GM23248 (cell line): ENCODE measurements at regions not wholly inside any gene's neighbourhood (a gene's known extent, or its start where the extent isn't known, plus 50 kb on each side); places are given as distances from the start of the nearest gene placed in this dataset.

Experiments
- EZH2 ChIP-seq: fragments of 200-600 bp; sonication (generic); IDR thresholded peaks from 2 replicates; pipeline ENCODE4 v1.6.1; 2018; ENCODE audit warnings: antibody characterized with exemption, mild to moderate bottlenecking; ENCODE audit not compliant: insufficient read depth, poor library complexity, severe bottlenecking
- EZH2phosphoT487 ChIP-seq: fragments of 200-600 bp; sonication (generic); IDR thresholded peaks from 2 replicates; pipeline ENCODE4 v1.6.1; 2018; ENCODE audit warnings: antibody characterized with exemption, moderate library complexity, mild to moderate bottlenecking, low read depth; ENCODE audit not compliant: insufficient read depth

- TF ChIP-seq EZH2 (no peak), EZH2phosphoT487 (no peak)
Observed at GRCh38 chr7:52423251-52423650, 612.2 kb upstream of the POM121L12 start.
